ENCODE measurements at regions not wholly inside any gene's neighbourhood (a gene's known extent, or its start where the extent isn't known, plus 50 kb on each side); places are given as distances from the start of the nearest gene placed in this dataset.
"Not testable (repeated sequence)": the region's sequence is repeated elsewhere in the genome, so short reads cannot be mapped to it uniquely, and the experiment has no call there.

DNA sequence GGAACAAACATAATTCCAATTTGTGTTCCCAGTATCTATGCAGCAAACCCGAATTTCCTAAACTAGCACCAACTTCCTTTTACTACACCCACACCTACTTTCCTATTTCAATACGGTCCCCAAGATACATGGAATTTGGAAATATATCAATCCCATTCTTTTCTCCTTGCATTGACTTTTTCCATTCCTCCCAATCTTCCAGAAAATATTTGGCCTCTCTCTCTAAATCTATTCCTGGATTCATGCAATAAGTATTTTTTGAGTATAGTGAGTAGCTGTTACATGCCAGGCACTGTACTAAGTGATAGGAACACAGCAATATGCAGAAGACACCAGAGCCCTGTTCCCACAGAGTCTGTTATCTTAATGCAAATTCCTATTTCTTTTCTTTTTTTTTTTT is 216.2 kb upstream of the PIK3R1 start:
- H3K27ac Mint-ChIP-seq, result no peak overlapping the region
- no peaks in the 10 kb centered on the region for H3K4me1 Mint-ChIP-seq (ENCODE audit: low read depth)
- no peaks in the 10 kb centered on the region for H3K9me3 Mint-ChIP-seq
- no peaks in the 10 kb centered on the region for H3K27me3 Mint-ChIP-seq (ENCODE audit: low read depth)
- no peaks in the 10 kb centered on the region for H3K36me3 Mint-ChIP-seq (ENCODE audit: low read depth)
- no peak overlapping the region for H3K4me3 Mint-ChIP-seq (ENCODE audit: low read depth)
- intact Hi-C loops (cut with micrococcal nuclease), result no loop called here
- no peak for DNase-seq (ENCODE audit: low spot score)

GRCh38 chr5:67998709-67999261 is 216.8 kb upstream of the PIK3R1 start:
- intact Hi-C loops (cut with micrococcal nuclease), result no loop called here
- Mint-ChIP-seq H3K4me3 (ENCODE audit: low read depth) (no peak overlapping the region), H3K36me3 (ENCODE audit: low read depth) (no peaks in the 10 kb centered on the region), H3K4me1 (ENCODE audit: low read depth) (no peaks in the 10 kb centered on the region), H3K9me3 (no peaks in the 10 kb centered on the region), H3K27ac (no peak overlapping the region), H3K27me3 (ENCODE audit: low read depth) (peaks cover 5% of the 10 kb centered on the region)
- no peak for DNase-seq (ENCODE audit: low spot score)

- H3K9me3 Mint-ChIP-seq, result no peaks in the 10 kb centered on the region
- H3K4me1 Mint-ChIP-seq (ENCODE audit: low read depth), result no peaks in the 10 kb centered on the region
- no peak overlapping the region for H3K27ac Mint-ChIP-seq
- no peak overlapping the region for H3K4me3 Mint-ChIP-seq (ENCODE audit: low read depth)
- H3K27me3 Mint-ChIP-seq (ENCODE audit: low read depth), result peaks cover 8% of the 10 kb centered on the region
- intact Hi-C loops (cut with micrococcal nuclease), result no loop called here
- H3K36me3 Mint-ChIP-seq (ENCODE audit: low read depth), result no peaks in the 10 kb centered on the region
- DNase-seq (ENCODE audit: low spot score), result no peak
These were observed 217.6 kb upstream of the PIK3R1 start for GRCh38 chr5:67997892-67998457.

DNA sequence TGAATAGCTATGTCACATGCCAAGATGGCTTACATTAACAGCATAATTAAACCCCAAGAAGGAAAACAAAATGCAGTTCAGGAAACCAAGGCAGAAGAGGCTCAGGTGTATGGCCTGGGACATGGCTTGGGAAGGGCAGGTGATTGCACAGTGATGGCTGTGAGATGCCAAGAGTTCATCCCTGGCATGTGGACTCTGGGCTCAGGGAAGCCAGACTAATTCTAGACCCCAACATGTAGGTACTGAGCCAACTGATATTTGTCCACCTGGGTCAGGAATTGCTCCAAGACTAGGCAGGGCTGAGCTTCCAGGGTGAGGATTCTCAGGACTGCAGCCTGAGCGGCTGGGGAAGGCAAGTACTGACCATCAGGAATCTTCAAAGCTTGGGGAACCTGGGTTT is 218.4 kb upstream of the PIK3R1 start:
- Mint-ChIP-seq H3K4me1 (ENCODE audit: low read depth) (no peaks in the 10 kb centered on the region), H3K27ac (no peak overlapping the region), H3K4me3 (ENCODE audit: low read depth) (no peak overlapping the region), H3K9me3 (no peaks in the 10 kb centered on the region), H3K36me3 (ENCODE audit: low read depth) (no peaks in the 10 kb centered on the region), H3K27me3 (ENCODE audit: low read depth) (peaks cover 8% of the 10 kb centered on the region)
- intact Hi-C loops (cut with micrococcal nuclease), result no loop called here
- no peak for DNase-seq (ENCODE audit: low spot score)

- Mint-ChIP-seq H3K27me3 (ENCODE audit: low read depth) (peaks cover 8% of the 10 kb centered on the region), H3K9me3 (no peaks in the 10 kb centered on the region), H3K4me3 (ENCODE audit: low read depth) (no peak overlapping the region), H3K27ac (no peak overlapping the region), H3K4me1 (ENCODE audit: low read depth) (no peaks in the 10 kb centered on the region), H3K36me3 (ENCODE audit: low read depth) (no peaks in the 10 kb centered on the region)
- intact Hi-C loops (cut with micrococcal nuclease), result no loop called here
- DNase-seq (ENCODE audit: low spot score), result no peak
These were observed 219.0 kb upstream of the PIK3R1 start for GRCh38 chr5:67996596-67996995.

DNA sequence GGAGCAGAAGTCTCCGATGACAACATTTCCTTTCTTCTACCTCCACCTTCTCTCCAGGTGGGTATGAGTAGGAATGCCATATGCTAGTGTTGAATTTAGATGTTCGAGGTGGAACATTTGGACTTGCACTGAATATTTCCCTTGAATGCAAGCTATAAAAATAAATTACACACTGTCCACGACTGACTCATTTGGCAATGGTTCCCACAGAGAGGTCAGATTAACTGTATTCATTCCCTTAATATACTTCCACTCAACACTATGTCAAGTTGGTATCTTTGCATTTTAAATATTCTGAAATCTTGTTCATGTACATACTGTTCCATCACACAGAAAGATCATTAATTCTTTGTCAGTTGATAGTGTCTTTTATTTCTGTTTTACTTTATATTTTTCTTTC is 222.6 kb upstream of the PIK3R1 start:
- no peak for DNase-seq (ENCODE audit: low spot score)
- no peaks in the 10 kb centered on the region for H3K9me3 Mint-ChIP-seq
- H3K36me3 Mint-ChIP-seq (ENCODE audit: low read depth), result no peaks in the 10 kb centered on the region
- peaks cover 8% of the 10 kb centered on the region for H3K27me3 Mint-ChIP-seq (ENCODE audit: low read depth)
- H3K4me3 Mint-ChIP-seq (ENCODE audit: low read depth), result no peak overlapping the region
- intact Hi-C loops (cut with micrococcal nuclease), result no loop called here
- H3K4me1 Mint-ChIP-seq (ENCODE audit: low read depth), result no peaks in the 10 kb centered on the region
- no peak overlapping the region for H3K27ac Mint-ChIP-seq

GRCh38 chr5:67989456-67989855 is 226.1 kb upstream of the PIK3R1 start:
- Mint-ChIP-seq H3K4me3 (ENCODE audit: low read depth) (no peak overlapping the region), H3K4me1 (ENCODE audit: low read depth) (no peaks in the 10 kb centered on the region)

DNA sequence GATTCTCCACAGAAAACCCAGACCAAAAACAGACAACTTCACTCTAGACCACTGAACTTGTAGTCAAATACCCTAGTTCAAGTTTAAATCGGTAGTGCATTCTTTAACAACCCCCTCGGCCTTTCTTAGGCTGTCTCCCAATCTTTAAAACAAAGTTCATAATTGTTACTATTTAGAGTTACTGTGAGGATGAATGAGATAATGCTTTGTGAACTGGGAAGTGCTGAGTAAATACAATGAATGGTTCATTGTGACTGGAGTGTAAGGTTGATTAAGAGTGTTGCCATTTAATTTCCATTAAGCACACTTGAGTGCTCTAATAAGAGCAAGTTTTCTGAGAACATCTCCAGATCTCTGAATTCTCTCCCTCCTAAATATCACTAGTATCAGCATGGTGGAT is 228.8 kb upstream of the PIK3R1 start:
- H3K9me3 Mint-ChIP-seq, result no peaks in the 10 kb centered on the region

More at GRCh38 chr5:67989456-67989855, 226.1 kb upstream of the PIK3R1 start:
- Mint-ChIP-seq H3K9me3 (no peaks in the 10 kb centered on the region), H3K36me3 (ENCODE audit: low read depth) (no peaks in the 10 kb centered on the region), H3K27ac (no peak overlapping the region), H3K27me3 (ENCODE audit: low read depth) (peaks cover 8% of the 10 kb centered on the region)
- intact Hi-C loops (cut with micrococcal nuclease), result no loop called here
- no peak for DNase-seq (ENCODE audit: low spot score)

GRCh38 chr5:67985686-67986387 is 229.7 kb upstream of the PIK3R1 start:
- intact Hi-C loops (cut with micrococcal nuclease), result no loop called here
- H3K9me3 Mint-ChIP-seq, result no peaks in the 10 kb centered on the region
- no peak overlapping the region for H3K27ac Mint-ChIP-seq
- DNase-seq (ENCODE audit: low spot score), result no peak
- H3K4me3 Mint-ChIP-seq (ENCODE audit: low read depth), result no peak overlapping the region
- H3K27me3 Mint-ChIP-seq (ENCODE audit: low read depth), result no peaks in the 10 kb centered on the region
- no peaks in the 10 kb centered on the region for H3K36me3 Mint-ChIP-seq (ENCODE audit: low read depth)
- H3K4me1 Mint-ChIP-seq (ENCODE audit: low read depth), result peaks cover 6% of the 10 kb centered on the region

More for the DNA sequence above, 228.8 kb upstream of the PIK3R1 start:
- DNase-seq (ENCODE audit: low spot score), result no peak
- Mint-ChIP-seq H3K4me1 (ENCODE audit: low read depth) (peaks cover 6% of the 10 kb centered on the region), H3K27me3 (ENCODE audit: low read depth) (no peaks in the 10 kb centered on the region), H3K36me3 (ENCODE audit: low read depth) (no peaks in the 10 kb centered on the region), H3K27ac (no peak overlapping the region), H3K4me3 (ENCODE audit: low read depth) (no peak overlapping the region)
- intact Hi-C loops (cut with micrococcal nuclease), result no loop called here

DNA sequence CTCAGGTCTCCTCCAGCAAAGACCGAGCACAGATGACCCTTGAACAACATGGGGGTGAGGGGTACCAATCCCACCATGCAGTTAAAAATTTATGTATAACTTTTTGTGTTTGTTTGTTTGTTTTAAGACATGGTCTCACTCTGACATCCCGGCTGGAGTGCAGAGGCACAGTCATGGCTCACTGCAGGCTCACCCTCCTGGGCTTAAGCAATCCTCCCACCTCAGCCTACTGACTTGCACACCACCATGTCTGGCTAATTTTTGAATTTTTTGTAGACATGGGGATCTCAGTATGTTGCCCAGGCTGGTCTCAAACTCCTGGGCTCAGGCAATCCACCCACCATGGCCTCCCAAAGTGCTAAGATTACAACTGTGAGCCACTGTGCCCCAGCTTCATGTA is 231.0 kb upstream of the PIK3R1 start:
- intact Hi-C loops (cut with micrococcal nuclease), result no loop called here
- no peaks in the 10 kb centered on the region for H3K27me3 Mint-ChIP-seq (ENCODE audit: low read depth)
- H3K4me1 Mint-ChIP-seq (ENCODE audit: low read depth), result peaks cover 6% of the 10 kb centered on the region
- no peaks in the 10 kb centered on the region for H3K36me3 Mint-ChIP-seq (ENCODE audit: low read depth)
- no peaks in the 10 kb centered on the region for H3K9me3 Mint-ChIP-seq
- H3K27ac Mint-ChIP-seq, result no peak overlapping the region
- DNase-seq (ENCODE audit: low spot score), result no peak
- H3K4me3 Mint-ChIP-seq (ENCODE audit: low read depth), result no peak overlapping the region

DNA sequence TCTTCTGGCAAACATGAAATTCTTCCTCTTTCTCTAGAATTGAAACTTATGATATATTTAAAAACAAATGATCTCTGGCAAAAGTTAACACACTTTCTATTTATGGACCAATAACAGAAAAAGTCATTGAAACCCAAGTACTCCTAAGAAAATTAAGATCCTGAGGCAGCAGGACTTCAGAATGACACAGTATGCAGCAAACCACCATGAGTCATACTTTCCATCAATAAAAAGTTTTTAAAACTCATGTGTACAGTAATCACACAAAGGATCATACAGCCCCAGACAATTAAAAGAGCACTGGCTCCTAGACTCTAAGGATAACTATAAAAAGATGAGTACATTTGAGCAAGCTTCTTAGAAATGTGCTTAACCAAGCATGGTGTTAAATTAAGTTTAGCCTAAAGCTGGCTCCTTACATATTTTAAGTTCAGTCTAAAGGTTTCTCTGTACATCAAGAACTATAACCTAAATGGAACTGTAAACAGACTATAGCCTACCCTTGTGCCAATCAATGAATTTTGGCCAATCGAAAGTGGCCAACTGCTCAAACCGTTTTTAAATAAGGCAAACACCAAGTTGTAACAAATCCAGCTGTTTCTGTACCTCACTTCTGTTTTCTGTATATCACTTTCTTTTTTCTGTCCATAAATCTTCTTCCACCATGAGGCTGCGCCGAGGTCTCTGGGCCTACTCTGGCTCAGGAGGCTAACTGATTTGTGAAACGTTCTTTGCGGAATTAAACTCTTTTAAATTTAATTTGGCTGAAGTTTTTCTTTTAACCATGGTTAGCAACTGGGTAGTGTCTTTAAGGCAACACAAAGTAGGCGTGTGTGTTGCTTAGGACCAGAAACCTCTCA is 232.1 kb upstream of the PIK3R1 start:
- peak overlapping the region; percentile 30 for H3K27ac Mint-ChIP-seq
- H3K4me3 Mint-ChIP-seq (ENCODE audit: low read depth), result no peak overlapping the region
- intact Hi-C loops (cut with micrococcal nuclease), result no loop called here
- no peak for DNase-seq (ENCODE audit: low spot score)
- H3K9me3 Mint-ChIP-seq, result no peaks in the 10 kb centered on the region
- H3K4me1 Mint-ChIP-seq (ENCODE audit: low read depth), result peaks cover 6% of the 10 kb centered on the region
- H3K36me3 Mint-ChIP-seq (ENCODE audit: low read depth), result no peaks in the 10 kb centered on the region
- no peaks in the 10 kb centered on the region for H3K27me3 Mint-ChIP-seq (ENCODE audit: low read depth)

- not testable (repeated sequence) for H3K36me3 Mint-ChIP-seq (ENCODE audit: low read depth)
These were observed 233.4 kb upstream of the PIK3R1 start for GRCh38 chr5:67982160-67982559.

DNA sequence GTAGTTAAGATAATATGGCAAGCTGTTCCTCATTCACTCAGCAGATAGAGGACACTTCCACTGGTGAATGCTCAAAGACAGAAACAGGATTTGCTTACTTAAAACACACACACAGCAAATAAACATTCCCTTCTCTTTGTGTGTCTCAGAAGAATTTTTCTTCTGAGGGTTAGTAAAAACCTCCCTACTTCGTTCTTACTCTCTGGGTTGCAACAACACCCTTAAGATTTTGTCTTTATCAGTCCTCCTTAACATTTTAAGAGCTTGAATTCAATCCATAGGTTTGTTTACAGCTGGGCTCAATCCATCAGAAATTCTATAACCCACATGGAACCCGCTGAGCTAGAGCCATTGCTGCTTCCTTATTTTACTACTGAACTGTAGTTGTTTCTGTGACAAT is 237.4 kb upstream of the PIK3R1 start:
- Mint-ChIP-seq H3K4me1 (ENCODE audit: low read depth) (peaks cover 3% of the 10 kb centered on the region), H3K36me3 (ENCODE audit: low read depth) (no peaks in the 10 kb centered on the region), H3K9me3 (no peaks in the 10 kb centered on the region), H3K4me3 (ENCODE audit: low read depth) (no peak overlapping the region), H3K27ac (no peak overlapping the region), H3K27me3 (ENCODE audit: low read depth) (no peaks in the 10 kb centered on the region)
- no peak for DNase-seq (ENCODE audit: low spot score)
- intact Hi-C loops (cut with micrococcal nuclease), result no loop called here

More at GRCh38 chr5:67982160-67982559, 233.4 kb upstream of the PIK3R1 start:
- DNase-seq (ENCODE audit: low spot score); H3K9me3 Mint-ChIP-seq; H3K27ac Mint-ChIP-seq; H3K4me1 Mint-ChIP-seq (ENCODE audit: low read depth); H3K27me3 Mint-ChIP-seq (ENCODE audit: low read depth); H3K4me3 Mint-ChIP-seq (ENCODE audit: low read depth); intact Hi-C loops (cut with micrococcal nuclease): not testable (repeated sequence)
